Naive thymus-derived CD4-positive, alpha-beta T cell (primary cell): ENCODE measurements at regions not wholly inside any gene's neighbourhood (a gene's known extent, or its start where the extent isn't known, plus 50 kb on each side); places are given as distances from the start of the nearest gene placed in this dataset.

Experiments used
- ATAC-seq: fragments of 150-1000 bp; cut with Tn5 transposase; 2 replicates; pipeline ENCODE4 v1.10.0; 2021; ENCODE audit warnings: mild to moderate bottlenecking, moderate library complexity
- CTCF ChIA-PET: fragments of 350-600 bp; sonication (Branson Sonifier 250); formaldehyde crosslinking; loops from one replicate; lab custom pipeline; 2021; ENCODE audit warnings: antibody characterized with exemption; lab: Charles Lee
- POLR2A ChIA-PET: fragments of 350-600 bp; sonication (Branson Sonifier 250); formaldehyde crosslinking; loops from one replicate; lab custom pipeline; 2021; ENCODE audit warnings: antibody characterized with exemption, inconsistent platforms; lab: Charles Lee
- DNase-seq, 9 donors: peaks; one replicate each; pipeline versions ENCODE4 v3.0.0 to v3.0.0-alpha.2; 2020 to 2022; ENCODE audit warnings: mixed read lengths in 1 of 9
- H3K27ac ChIP-seq: one replicate; pipeline ENCODE4 v1.7.0; 2013; ENCODE audit warnings: mild to moderate bottlenecking, low read depth, low read length, moderate library complexity
- H3K27me3 ChIP-seq, 2 donors: one replicate each; pipeline ENCODE4 v1.7.0; 2013; ENCODE audit warnings: low read length in 2 of 2, mild to moderate bottlenecking in 2 of 2, moderate library complexity in 2 of 2; ENCODE audit not compliant: control insufficient read depth in 2 of 2, insufficient read depth in 2 of 2
- H3K36me3 ChIP-seq, 3 experiments: 1 replicate in 2 of 3; 2 replicates in 1 of 3; pipeline ENCODE4 v1.7.0; 2013; ENCODE audit warnings: low read length in 3 of 3, mild to moderate bottlenecking in 3 of 3, moderate library complexity in 1 of 3; ENCODE audit not compliant: insufficient read depth in 3 of 3, control insufficient read depth in 2 of 3
- H3K4me1 ChIP-seq, 2 donors: one replicate each; pipeline ENCODE4 v1.7.0; 2013; ENCODE audit warnings: low read length in 2 of 2, mild to moderate bottlenecking in 2 of 2, moderate library complexity in 1 of 2; ENCODE audit not compliant: control insufficient read depth in 2 of 2, insufficient read depth in 2 of 2
- H3K4me3 ChIP-seq: 2 replicates; pipeline ENCODE4 v1.7.0; 2013; ENCODE audit warnings: mild to moderate bottlenecking, low read length
- H3K9me3 ChIP-seq, 3 experiments: 1 replicate in 2 of 3; 2 replicates in 1 of 3; pipeline ENCODE4 v1.7.0; 2013; ENCODE audit warnings: low read length in 3 of 3; ENCODE audit not compliant: control insufficient read depth in 2 of 3
- H3K27ac Mint-ChIP-seq, 9 donors: one replicate each; pipeline ENCODE4 v1.8.0; 2020 to 2022; ENCODE audit warnings: mixed read lengths in 9 of 9, mild to moderate bottlenecking in 8 of 9, moderate library complexity in 5 of 9, inconsistent platforms in 2 of 9
- H3K27me3 Mint-ChIP-seq, 5 donors: one replicate each; pipeline ENCODE4 v1.8.0; 2021 to 2022; ENCODE audit warnings: mixed read lengths in 5 of 5, mild to moderate bottlenecking in 1 of 5
- H3K36me3 Mint-ChIP-seq, 5 donors: one replicate each; pipeline ENCODE4 v1.8.0; 2020 to 2022; ENCODE audit warnings: mixed read lengths in 5 of 5, mild to moderate bottlenecking in 3 of 5, inconsistent platforms in 1 of 5
- H3K4me1 Mint-ChIP-seq, 7 donors: one replicate each; pipeline ENCODE4 v1.8.0; 2020 to 2022; ENCODE audit warnings: mixed read lengths in 7 of 7, mild to moderate bottlenecking in 3 of 7, inconsistent platforms in 1 of 7
- H3K4me3 Mint-ChIP-seq, 10 donors: one replicate each; pipeline ENCODE4 v1.8.0; 2020 to 2022; ENCODE audit warnings: mild to moderate bottlenecking in 10 of 10, mixed read lengths in 10 of 10, moderate library complexity in 6 of 10, inconsistent platforms in 2 of 10
- H3K9me3 Mint-ChIP-seq, 11 donors: one replicate each; pipeline ENCODE4 v1.8.0; 2020 to 2022; ENCODE audit warnings: mixed read lengths in 11 of 11, mild to moderate bottlenecking in 4 of 11, inconsistent platforms in 1 of 11, moderate library complexity in 1 of 11
- intact Hi-C, 2 donors: fragments of 100-400 bp; cut with micrococcal nuclease; formaldehyde crosslinking; loops; one replicate each; pipeline ENCODE4 v1.15.1; 2023

DNA sequence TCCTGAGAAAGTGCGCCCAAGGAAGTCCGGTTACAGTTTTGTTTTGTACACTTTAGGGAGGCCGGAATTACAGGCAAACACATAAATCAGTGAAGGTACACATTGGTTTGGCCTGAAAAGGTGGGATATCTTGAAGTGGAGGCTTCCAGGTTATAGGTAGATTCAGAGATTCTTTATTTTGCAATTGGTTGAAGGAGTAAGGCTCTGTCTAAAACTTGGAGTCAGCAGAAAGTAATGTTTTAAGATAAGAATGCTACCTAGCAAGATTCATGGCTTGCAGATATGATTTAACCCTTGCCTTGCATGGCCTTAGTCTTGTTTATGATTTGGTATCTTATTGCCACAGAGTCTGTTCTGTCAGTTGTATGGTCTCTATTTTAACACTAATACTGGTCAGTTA, 165.9 kb upstream of the NDUFV2 start:
- Histone ChIP-seq H3K36me3 (no peaks in the 10 kb centered on the region), H3K27me3 (no peaks in the 10 kb centered on the region), H3K4me3 (no peak overlapping the region), H3K9me3 (no peaks in the 10 kb centered on the region), H3K27ac (no peak overlapping the region), H3K4me1 (no peaks in the 10 kb centered on the region)
- ChIA-PET POLR2A (no interaction called here), CTCF (no interaction called here)
- ATAC-seq (no peak), DNase-seq (no peak)
- no peaks in the 10 kb centered on the region for H3K4me1 Mint-ChIP-seq
- peaks cover 0 to 4% (median 0%) of the 10 kb centered on the region in 11 donors for H3K9me3 Mint-ChIP-seq
- intact Hi-C loops: no loop called here
- H3K27me3 Mint-ChIP-seq: peaks cover 0 to 18% (median 5%) of the 10 kb centered on the region in 5 donors
- no peak overlapping the region for H3K4me3 Mint-ChIP-seq
- no peak overlapping the region for H3K27ac Mint-ChIP-seq
- no peaks in the 10 kb centered on the region for H3K36me3 Mint-ChIP-seq

DNA sequence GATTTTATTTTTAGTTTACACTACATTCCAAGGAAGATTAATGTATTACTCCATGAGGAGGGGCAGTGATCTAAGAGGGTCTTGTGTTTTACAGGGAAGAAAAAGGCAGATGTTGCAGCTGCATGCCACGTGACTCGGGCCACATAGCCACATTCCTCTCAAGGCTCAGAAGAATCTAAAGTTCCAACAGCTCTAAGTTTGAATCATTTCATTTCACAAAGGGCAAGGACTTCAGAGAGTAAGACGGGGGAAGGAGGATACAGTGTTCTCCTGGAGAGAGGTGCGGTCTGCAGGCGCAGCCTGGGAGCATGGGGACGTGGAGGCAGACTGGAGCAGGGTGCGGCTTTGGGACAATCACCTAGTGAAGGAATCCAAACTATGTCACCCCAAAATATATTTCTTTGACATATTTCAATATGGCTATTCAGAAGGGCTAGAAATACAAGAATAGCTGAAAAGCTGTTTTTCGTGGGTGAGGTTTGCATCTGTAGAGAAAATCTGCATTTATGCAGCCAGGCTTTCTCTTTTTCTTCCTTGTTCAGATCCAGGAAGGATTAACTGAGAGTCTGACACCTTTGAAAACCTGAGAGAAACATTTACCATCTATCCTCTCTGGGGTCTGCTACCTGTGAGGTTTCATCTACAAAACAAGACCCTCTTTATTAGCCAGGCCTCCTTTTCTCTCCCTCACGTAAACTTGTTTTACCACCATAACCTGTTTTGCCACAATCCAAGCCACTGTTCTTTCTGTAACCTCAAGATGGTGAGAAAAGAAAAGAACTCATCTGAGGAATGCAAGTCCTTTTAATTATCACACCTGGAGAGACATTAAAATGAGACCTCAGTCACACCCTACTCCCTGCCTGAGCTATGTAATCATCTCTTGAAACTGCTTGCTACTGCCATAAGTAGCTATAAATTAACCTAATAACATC, 165.1 kb upstream of the NDUFV2 start:
- H3K27ac ChIP-seq: no peak overlapping the region
- Mint-ChIP-seq H3K27ac (no peak overlapping the region), H3K36me3 (no peaks in the 10 kb centered on the region), H3K9me3 (peaks cover 0 to 4% (median 0%) of the 10 kb centered on the region in 11 donors), H3K4me3 (no peak overlapping the region), H3K27me3 (peaks cover 0 to 18% (median 5%) of the 10 kb centered on the region in 5 donors), H3K4me1 (no peaks in the 10 kb centered on the region)
- ChIA-PET POLR2A (no interaction called here), CTCF (no interaction called here)
- no peak for DNase-seq
- no peak for ATAC-seq
- no peaks in the 10 kb centered on the region for H3K36me3 ChIP-seq
- intact Hi-C loops: no loop called here
- no peaks in the 10 kb centered on the region for H3K4me1 ChIP-seq
- no peak overlapping the region for H3K4me3 ChIP-seq
- H3K9me3 ChIP-seq: no peaks in the 10 kb centered on the region
- H3K27me3 ChIP-seq: no peaks in the 10 kb centered on the region

DNA sequence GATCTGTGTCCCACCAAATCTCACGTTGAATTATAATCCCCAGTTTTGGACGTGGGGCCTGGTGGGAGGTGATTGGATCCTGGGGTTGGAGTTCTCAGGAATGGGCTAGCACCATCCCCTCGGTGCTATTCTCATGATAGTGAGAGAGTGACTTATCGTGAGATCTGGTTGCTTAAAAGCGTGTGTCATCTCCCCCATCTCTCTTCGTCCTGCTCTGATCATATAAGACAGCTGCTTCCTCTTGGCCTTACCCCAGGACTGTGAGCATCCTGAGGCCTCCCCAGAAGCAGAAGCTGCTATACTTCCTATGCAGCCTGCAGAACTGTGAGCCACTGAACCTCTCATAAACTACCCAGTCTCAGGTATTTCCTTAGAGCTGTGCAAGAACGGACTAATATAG, 163.7 kb upstream of the NDUFV2 start:
- H3K9me3 Mint-ChIP-seq: peaks cover 0 to 4% (median 0%) of the 10 kb centered on the region in 11 donors
- no peak for ATAC-seq
- no peak overlapping the region for H3K27ac Mint-ChIP-seq
- CTCF ChIA-PET: no interaction called here
- Histone ChIP-seq H3K4me1 (no peaks in the 10 kb centered on the region), H3K36me3 (no peaks in the 10 kb centered on the region), H3K27me3 (no peaks in the 10 kb centered on the region), H3K27ac (no peak overlapping the region), H3K4me3 (no peak overlapping the region), H3K9me3 (no peaks in the 10 kb centered on the region)
- no peak overlapping the region for H3K4me3 Mint-ChIP-seq
- DNase-seq: no peak
- POLR2A ChIA-PET: no interaction called here
- intact Hi-C loops: no loop called here
- no peaks in the 10 kb centered on the region for H3K36me3 Mint-ChIP-seq
- H3K4me1 Mint-ChIP-seq: no peaks in the 10 kb centered on the region
- H3K27me3 Mint-ChIP-seq: peaks cover 0 to 16% (median 5%) of the 10 kb centered on the region in 5 donors

DNA sequence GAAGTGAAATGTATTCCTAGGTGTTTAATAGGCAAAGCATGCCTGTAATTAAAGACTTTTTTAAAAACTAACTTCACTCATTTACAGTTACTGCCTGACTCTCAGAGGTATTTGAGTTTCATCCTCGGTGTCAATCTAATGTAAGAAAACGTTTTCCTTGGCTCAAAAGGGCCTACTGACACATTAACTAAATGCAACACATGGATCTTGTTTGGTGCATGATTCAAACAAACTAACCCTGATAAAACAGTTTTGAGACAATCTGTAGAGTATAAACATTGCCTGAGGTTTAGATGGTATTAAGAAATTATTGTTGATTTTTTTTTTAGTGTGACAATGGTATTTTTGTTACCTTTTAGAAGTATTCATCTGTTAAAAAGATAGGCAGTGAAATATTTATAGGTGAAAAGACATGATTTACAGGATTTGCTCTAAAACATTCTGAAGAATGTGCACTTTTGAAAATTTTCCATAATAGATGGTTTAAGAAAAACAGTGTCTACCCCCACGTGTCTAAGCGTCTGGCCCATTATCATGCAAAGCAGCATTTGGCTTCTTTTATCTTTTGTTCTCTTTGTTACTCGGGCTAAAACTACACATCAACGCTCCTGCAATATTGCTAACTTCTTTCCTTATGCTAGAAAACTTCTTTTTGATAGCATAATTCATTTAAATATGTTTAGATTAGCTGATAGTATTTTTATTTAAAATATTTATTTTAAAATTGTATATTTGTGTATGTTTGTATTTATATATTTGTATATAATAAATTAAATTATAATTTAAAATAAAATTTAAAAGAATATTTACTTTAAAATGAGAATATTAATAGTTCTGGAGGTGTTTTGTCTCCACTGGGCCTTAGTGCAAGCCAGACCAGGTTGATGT, 160.2 kb upstream of the NDUFV2 start:
- Mint-ChIP-seq H3K27ac (no peak overlapping the region), H3K9me3 (peaks cover 0 to 6% (median 0%) of the 10 kb centered on the region in 11 donors), H3K27me3 (peaks cover 0 to 22% (median 12%) of the 10 kb centered on the region in 5 donors), H3K4me1 (peaks cover 0 to 3% (median 0%) of the 10 kb centered on the region in 7 donors), H3K4me3 (no peak overlapping the region), H3K36me3 (no peaks in the 10 kb centered on the region)
- Histone ChIP-seq H3K4me1 (no peaks in the 10 kb centered on the region), H3K4me3 (no peak overlapping the region), H3K9me3 (no peaks in the 10 kb centered on the region), H3K27me3 (no peaks in the 10 kb centered on the region), H3K27ac (no peak overlapping the region), H3K36me3 (no peaks in the 10 kb centered on the region)
- ChIA-PET POLR2A (no interaction called here), CTCF (no interaction called here)
- no peak for DNase-seq
- intact Hi-C loops: no loop called here
- no peak for ATAC-seq

DNA sequence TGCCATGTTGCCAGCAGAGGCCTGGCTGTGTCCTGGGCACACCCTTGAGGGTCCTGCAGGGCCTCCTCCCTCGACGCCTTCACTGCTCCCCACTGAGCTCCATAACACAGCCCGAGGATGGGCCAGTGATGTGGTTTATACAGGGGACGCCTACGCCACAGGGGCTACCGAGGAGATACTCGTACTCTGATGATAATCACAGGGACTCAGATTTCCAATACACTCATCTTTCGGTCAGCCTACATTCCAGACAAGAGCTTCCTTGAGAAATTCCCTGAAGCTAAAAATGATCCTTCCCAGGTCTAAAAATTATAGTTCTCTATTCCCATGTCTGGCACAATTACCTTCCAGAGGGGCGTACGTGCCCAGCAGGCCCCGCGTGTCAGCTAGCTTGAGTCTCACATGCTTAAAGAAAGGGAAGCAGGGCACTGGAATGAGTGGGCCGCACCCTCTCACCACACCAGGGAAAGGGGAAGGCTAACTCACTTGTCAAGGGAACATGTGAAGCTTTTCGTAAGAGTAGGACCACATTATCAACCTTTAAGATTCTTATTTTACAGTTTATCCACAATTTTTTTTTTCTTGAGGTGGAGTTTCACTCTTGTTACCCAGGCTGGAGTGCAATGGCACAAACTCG, 159.5 kb upstream of the NDUFV2 start:
- DNase-seq (no peak), ATAC-seq (no peak)
- no peaks in the 10 kb centered on the region for H3K4me1 ChIP-seq
- CTCF ChIA-PET: no interaction called here
- H3K4me1 Mint-ChIP-seq: peaks cover 0 to 3% (median 0%) of the 10 kb centered on the region in 7 donors
- H3K36me3 ChIP-seq: no peaks in the 10 kb centered on the region
- H3K27me3 Mint-ChIP-seq: peaks cover 0 to 17% (median 12%) of the 10 kb centered on the region in 5 donors
- H3K4me3 ChIP-seq: no peak overlapping the region
- H3K27me3 ChIP-seq: no peaks in the 10 kb centered on the region
- H3K9me3 ChIP-seq: no peaks in the 10 kb centered on the region
- intact Hi-C loops: no loop called here
- H3K36me3 Mint-ChIP-seq: no peaks in the 10 kb centered on the region
- peaks cover 0 to 6% (median 0%) of the 10 kb centered on the region in 11 donors for H3K9me3 Mint-ChIP-seq
- H3K4me3 Mint-ChIP-seq: no peak overlapping the region
- H3K27ac ChIP-seq: no peak overlapping the region
- POLR2A ChIA-PET: no interaction called here
- H3K27ac Mint-ChIP-seq: no peak overlapping the region
